ENCODE measurements at regions not wholly inside any gene's neighbourhood (a gene's known extent, or its start where the extent isn't known, plus 50 kb on each side); places are given as distances from the start of the nearest gene placed in this dataset.

GRCh38 chr3:95277613-95278012, 1214.8 kb downstream of the NSUN3 start:
- TF ChIP-seq CTCF (conservative IDR thresholded peaks at IDR 0.05; ENCODE audit: low read depth in 2 of 2) (no peak), EZH2 (IDR thresholded peaks at IDR 0.05; ENCODE audit: low read depth, unreplicated experiment) (no peak), EZH2phosphoT487 (IDR thresholded peaks at IDR 0.05; ENCODE audit: unreplicated experiment) (no peak), ZNF331 (CRISPR knock-in tag; IDR thresholded peaks at IDR 0.05; ENCODE audit: low read depth) (no peak), NANOG (IDR thresholded peaks at IDR 0.05; ENCODE audit: borderline replicate concordance) (no peak), ETS1 (IDR thresholded peaks at IDR 0.05) (no peak), STAT1 (IDR thresholded peaks at IDR 0.05; ENCODE audit: unreplicated experiment) (no peak), POLR2AphosphoS5 (IDR thresholded peaks at IDR 0.05; ENCODE audit: low read depth) (no peak)
- TF ChIP-seq, protein P1, sequence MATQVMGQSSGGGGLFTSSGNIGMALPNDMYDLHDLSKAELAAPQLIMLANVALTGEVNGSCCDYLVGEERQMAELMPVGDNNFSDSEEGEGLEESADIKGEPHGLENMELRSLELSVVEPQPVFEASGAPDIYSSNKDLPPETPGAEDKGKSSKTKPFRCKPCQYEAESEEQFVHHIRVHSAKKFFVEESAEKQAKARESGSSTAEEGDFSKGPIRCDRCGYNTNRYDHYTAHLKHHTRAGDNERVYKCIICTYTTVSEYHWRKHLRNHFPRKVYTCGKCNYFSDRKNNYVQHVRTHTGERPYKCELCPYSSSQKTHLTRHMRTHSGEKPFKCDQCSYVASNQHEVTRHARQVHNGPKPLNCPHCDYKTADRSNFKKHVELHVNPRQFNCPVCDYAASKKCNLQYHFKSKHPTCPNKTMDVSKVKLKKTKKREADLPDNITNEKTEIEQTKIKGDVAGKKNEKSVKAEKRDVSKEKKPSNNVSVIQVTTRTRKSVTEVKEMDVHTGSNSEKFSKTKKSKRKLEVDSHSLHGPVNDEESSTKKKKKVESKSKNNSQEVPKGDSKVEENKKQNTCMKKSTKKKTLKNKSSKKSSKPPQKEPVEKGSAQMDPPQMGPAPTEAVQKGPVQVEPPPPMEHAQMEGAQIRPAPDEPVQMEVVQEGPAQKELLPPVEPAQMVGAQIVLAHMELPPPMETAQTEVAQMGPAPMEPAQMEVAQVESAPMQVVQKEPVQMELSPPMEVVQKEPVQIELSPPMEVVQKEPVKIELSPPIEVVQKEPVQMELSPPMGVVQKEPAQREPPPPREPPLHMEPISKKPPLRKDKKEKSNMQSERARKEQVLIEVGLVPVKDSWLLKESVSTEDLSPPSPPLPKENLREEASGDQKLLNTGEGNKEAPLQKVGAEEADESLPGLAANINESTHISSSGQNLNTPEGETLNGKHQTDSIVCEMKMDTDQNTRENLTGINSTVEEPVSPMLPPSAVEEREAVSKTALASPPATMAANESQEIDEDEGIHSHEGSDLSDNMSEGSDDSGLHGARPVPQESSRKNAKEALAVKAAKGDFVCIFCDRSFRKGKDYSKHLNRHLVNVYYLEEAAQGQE (IDR thresholded peaks at IDR 0.05; ENCODE audit: unreplicated experiment), result no peak

Data from GM23338 (cell line).